Stimulated activated naive CD8-positive, alpha-beta T cell treated with anti-CD3 and anti-CD28 coated beads, Interleukin-15, amount 100 ng/mL, for 72 hours (primary cell): ENCODE measurements at regions not wholly inside any gene's neighbourhood (a gene's known extent, or its start where the extent isn't known, plus 50 kb on each side); places are given as distances from the start of the nearest gene placed in this dataset.

Source experiments
- ATAC-seq: fragments of 150-1000 bp; cut with Tn5 transposase; 2 replicates; pipeline ENCODE4 v1.10.0; 2021; ENCODE audit warnings: mild to moderate bottlenecking, moderate library complexity
- DNase-seq, 2 donors: peaks; one replicate each; pipeline ENCODE4 v3.0.0; 2021 to 2022
- H3K27ac Mint-ChIP-seq, 2 donors: one replicate each; pipeline ENCODE4 v1.8.0; 2022; ENCODE audit warnings: mild to moderate bottlenecking in 2 of 2, mixed read lengths in 2 of 2, moderate library complexity in 2 of 2
- H3K27me3 Mint-ChIP-seq: one replicate; pipeline ENCODE4 v1.8.0; 2022; ENCODE audit warnings: mixed read lengths
- H3K4me1 Mint-ChIP-seq: one replicate; pipeline ENCODE4 v1.8.0; 2022; ENCODE audit warnings: mild to moderate bottlenecking, mixed read lengths
- H3K4me3 Mint-ChIP-seq, 2 donors: one replicate each; pipeline ENCODE4 v1.8.0; 2022; ENCODE audit warnings: mild to moderate bottlenecking in 2 of 2, mixed read lengths in 2 of 2, moderate library complexity in 1 of 2
- H3K9me3 Mint-ChIP-seq, 2 donors: one replicate each; pipeline ENCODE4 v1.8.0; 2022; ENCODE audit warnings: mixed read lengths in 2 of 2

- Mint-ChIP-seq H3K27ac (no peak overlapping the region), H3K27me3 (peaks cover 5% of the 10 kb centered on the region), H3K9me3 (no peaks in the 10 kb centered on the region), H3K4me1 (peaks cover 6% of the 10 kb centered on the region), H3K4me3 (no peak overlapping the region)
- no peak for DNase-seq
- no peak for ATAC-seq
Measured at GRCh38 chr6:170053966-170054661, 236.8 kb downstream of the DLL1 start.

DNA sequence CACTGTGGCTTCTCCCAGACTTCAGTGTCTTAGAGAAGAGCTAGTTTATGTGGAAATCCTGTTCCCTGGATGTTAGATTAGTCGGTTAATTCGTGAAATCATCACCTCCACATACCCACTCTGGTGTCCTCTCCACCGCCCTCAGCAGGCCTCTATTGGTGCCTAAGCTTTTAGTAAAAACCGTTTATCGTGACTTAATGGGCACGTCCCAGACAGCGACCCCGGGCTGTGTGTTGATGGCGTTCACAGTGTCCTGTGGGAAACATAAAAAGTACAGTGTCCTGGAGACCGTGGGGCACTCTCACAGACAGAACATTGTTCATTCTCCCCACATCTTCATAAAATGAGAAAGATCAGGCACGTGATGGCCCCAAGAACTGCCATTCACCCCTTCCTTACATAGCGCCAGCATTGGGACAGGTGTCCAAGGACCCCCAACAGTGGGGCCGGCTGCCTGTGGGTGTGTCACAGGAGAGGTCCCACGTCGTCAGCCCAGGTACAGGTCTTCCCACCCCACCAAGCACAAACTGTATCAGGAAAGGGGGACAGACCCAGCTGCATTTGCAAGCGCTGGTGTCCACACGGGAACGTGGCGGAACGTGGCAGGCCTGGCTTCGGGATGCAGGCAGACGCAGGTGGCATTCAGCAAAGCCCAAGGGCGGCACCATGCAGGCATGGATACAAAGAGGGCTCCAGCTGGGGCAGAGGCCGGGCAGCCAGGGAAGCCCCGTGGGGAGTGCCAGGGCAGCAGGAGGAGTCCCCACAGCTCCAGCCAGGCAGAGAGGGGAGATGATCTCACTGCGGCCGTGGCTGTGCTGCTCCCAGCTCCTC, 237.7 kb downstream of the DLL1 start:
- no peak for DNase-seq
- Mint-ChIP-seq H3K9me3 (no peaks in the 10 kb centered on the region), H3K4me3 (no peak overlapping the region), H3K4me1 (peaks cover 6% of the 10 kb centered on the region), H3K27ac (peak overlapping the region in 1 of 2 donors; percentile 90), H3K27me3 (peaks cover 5% of the 10 kb centered on the region)
- ATAC-seq, result no peak

GRCh38 chr6:170051229-170052172, 239.4 kb downstream of the DLL1 start:
- Mint-ChIP-seq H3K27me3 (no peaks in the 10 kb centered on the region), H3K9me3 (no peaks in the 10 kb centered on the region), H3K4me3 (no peak overlapping the region), H3K27ac (no peak overlapping the region), H3K4me1 (no peaks in the 10 kb centered on the region)
- peak; percentile 20 for ATAC-seq
- DNase-seq, result no peak

GRCh38 chr6:170050591-170051041, 240.3 kb downstream of the DLL1 start:
- DNase-seq (no peak), ATAC-seq (no peak)
- no peaks in the 10 kb centered on the region for H3K4me1 Mint-ChIP-seq
- no peaks in the 10 kb centered on the region for H3K27me3 Mint-ChIP-seq
- no peak overlapping the region for H3K4me3 Mint-ChIP-seq
- no peak overlapping the region for H3K27ac Mint-ChIP-seq
- H3K9me3 Mint-ChIP-seq, result no peaks in the 10 kb centered on the region

DNA sequence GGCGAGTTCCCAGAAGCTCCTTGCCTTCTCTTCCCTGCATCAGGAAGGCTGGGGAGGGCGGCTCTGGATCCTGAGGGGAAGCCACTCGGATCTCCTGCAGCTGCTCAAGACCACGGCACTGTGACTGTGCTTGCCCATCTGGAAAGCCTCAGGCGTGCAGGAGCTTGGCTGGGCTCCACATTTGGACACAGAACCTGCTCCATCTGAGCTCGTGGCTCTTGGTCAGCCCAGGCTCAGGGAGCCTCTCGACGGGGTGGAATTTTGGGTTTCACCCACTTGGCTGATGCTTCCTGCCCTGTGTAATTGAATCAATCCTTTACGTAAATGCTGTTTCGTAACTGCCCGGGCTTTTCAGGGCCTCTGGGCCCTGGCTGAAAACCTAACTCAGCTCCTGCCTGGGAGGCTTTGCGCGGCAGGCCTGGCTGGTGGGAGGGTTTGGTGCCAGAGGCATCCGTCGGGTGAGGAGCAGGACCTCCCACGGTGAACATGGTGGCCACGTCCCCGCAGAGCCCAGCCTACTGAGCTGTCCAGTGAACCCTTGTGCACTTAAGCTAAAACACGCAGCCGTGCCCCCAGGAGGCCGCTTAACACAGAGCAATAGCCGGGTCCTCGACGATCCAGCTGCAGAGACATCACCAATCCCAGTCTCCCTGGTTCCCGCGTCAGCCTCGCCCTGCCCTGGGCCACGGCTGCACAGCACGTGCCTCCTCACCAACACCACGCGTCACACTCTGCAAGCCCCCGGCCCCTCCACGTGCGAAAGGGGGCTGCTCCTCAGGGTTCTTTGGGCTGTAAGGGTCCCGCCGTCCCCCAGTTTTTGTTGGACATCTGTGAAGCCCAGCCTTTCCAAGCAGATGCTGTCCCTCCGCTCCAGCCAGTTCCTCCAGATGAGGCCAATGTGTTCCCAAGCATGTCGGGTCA, 241.0 kb downstream of the DLL1 start:
- ATAC-seq (no peak), DNase-seq (no peak)
- no peaks in the 10 kb centered on the region for H3K27me3 Mint-ChIP-seq
- H3K4me3 Mint-ChIP-seq, result no peak overlapping the region
- no peak overlapping the region for H3K27ac Mint-ChIP-seq
- no peaks in the 10 kb centered on the region for H3K4me1 Mint-ChIP-seq
- no peaks in the 10 kb centered on the region for H3K9me3 Mint-ChIP-seq

DNA sequence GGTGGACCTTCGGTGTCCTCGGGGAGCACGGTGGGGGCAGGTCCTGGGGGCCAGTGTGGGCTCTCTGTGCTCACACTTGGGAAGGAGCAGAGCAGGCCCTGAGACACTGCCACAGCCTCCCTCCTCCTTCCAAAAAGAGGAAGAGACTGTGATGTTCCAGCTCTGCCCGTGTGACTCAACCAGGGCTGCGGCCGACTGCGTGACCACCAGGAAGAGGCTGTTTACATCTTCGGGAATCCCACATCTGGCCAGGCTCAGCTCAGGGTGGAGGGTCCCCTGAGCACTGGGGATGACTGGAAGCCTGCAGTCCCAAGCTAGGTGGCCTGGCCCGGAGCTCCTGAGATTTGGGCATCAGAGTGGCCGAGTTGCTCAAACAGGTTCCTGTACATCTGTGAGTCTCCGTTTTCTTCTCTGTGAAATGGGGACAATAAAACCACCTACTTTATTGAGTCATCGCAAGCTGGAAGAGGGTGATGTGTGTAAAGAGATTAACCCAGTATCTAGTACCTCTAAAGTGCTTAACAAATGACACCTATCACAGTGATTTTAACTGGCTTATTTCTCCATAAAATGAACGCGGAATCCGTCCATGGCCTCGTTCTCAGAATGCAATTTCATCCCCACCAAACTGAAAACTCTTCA, 242.1 kb downstream of the DLL1 start:
- Mint-ChIP-seq H3K4me3 (no peak overlapping the region), H3K27me3 (no peaks in the 10 kb centered on the region), H3K27ac (no peak overlapping the region), H3K4me1 (no peaks in the 10 kb centered on the region), H3K9me3 (no peaks in the 10 kb centered on the region)
- DNase-seq (no peak), ATAC-seq (no peak)

DNA sequence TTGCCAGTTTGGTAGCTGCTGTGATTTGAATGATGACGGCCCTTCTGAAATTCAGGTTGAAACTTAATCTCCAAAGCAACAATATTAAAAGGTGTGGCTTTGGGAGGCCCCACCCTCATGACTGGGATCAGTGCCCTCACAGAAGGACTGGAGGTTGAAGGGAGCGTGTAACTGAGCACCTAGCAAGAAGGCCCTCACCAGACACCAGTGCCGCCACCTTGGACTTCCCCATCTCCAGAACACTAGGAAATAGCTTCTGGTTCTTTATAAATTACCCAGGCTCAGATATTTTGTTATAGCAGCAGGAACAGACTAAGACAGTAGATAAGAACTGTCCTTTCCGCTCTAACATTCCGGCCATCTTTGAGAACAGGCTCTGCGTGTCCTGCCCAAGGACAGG, 243.1 kb downstream of the DLL1 start:
- Mint-ChIP-seq H3K4me3 (no peak overlapping the region), H3K4me1 (no peaks in the 10 kb centered on the region), H3K27ac (no peak overlapping the region), H3K9me3 (no peaks in the 10 kb centered on the region), H3K27me3 (no peaks in the 10 kb centered on the region)
- ATAC-seq (no peak), DNase-seq (no peak)

DNA sequence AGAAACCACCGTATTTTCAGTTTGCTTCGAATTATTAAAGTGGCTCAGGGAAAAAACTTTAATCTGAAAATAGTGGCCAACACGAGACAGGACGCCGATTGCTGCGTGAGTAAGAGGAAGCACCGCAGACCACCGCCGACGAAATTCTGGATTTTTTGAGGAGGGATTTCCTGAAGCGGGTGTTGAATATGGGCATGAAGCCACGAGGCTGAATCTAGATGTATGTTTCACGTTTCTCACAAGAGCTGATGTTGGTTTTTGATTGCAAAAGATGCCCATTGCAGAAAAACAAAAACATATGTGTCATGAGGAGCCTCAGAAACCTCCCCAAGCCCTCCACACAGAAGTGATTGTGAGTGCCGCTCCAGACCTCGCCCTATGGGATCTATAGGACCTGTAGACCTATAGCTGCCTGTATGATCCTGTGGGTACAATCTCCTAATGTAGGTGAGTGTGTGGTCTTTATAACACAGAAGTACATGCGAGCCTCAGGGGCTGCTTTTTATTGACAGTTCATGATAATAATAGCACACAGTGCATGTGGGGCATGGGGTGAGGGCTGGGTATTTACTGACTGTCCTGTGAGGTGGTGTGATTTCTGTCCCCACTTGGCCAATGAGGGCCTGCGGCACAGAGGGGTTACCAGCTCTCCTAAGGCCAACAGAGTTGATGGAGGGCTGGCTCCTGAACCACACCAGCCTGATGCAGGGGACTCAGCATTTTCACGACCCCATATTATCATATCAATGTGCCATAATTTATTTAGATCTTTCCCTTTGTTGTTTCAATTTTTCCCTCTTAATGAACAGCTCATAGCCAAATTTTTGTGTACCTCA, 243.9 kb downstream of the DLL1 start:
- Mint-ChIP-seq H3K4me3 (no peak overlapping the region), H3K27ac (no peak overlapping the region), H3K27me3 (peaks cover 3% of the 10 kb centered on the region), H3K9me3 (no peaks in the 10 kb centered on the region), H3K4me1 (no peaks in the 10 kb centered on the region)
- ATAC-seq (no peak), DNase-seq (no peak)

GRCh38 chr6:170045981-170046667, 244.8 kb downstream of the DLL1 start:
- no peaks in the 10 kb centered on the region for H3K9me3 Mint-ChIP-seq

DNA sequence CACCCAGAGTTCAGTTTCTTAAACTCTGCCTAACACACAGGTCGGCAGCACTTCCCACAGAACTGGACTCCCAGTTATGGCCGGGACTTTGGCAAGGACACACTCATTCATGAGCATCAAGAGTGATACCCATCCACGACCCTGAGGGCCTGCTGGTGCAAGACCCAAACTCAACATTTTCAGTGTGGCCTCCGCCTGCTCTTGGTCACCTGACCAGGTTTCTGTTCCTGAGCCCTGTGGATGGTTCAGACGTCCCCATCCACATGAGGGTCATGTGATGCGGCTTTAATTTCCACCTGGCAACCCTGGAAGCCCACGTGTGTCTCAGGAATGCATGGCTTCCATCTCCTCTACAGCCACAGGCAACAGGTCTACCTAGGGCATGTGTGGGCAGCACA, 245.3 kb downstream of the DLL1 start:
- Mint-ChIP-seq H3K4me1 (no peaks in the 10 kb centered on the region), H3K4me3 (no peak overlapping the region), H3K27me3 (peaks cover 13% of the 10 kb centered on the region), H3K9me3 (no peaks in the 10 kb centered on the region), H3K27ac (peak overlapping the region; percentile 12 to 46)
- ATAC-seq, result no peak
- no peak for DNase-seq

More at GRCh38 chr6:170045981-170046667, 244.8 kb downstream of the DLL1 start:
- no peak overlapping the region for H3K4me3 Mint-ChIP-seq
- no peaks in the 10 kb centered on the region for H3K4me1 Mint-ChIP-seq
- ATAC-seq (peak; percentile 70), DNase-seq (no peak)
- H3K27ac Mint-ChIP-seq, result peak overlapping the region in 1 of 2 donors; percentile 12
- H3K27me3 Mint-ChIP-seq, result peaks cover 12% of the 10 kb centered on the region

GRCh38 chr6:170044836-170045562, 245.9 kb downstream of the DLL1 start:
- H3K27ac Mint-ChIP-seq, result peak overlapping the region in 1 of 2 donors; percentile 38
- H3K27me3 Mint-ChIP-seq, result peaks cover 13% of the 10 kb centered on the region
- H3K4me1 Mint-ChIP-seq, result no peaks in the 10 kb centered on the region
- no peak overlapping the region for H3K4me3 Mint-ChIP-seq
- DNase-seq (no peak), ATAC-seq (no peak)
- no peaks in the 10 kb centered on the region for H3K9me3 Mint-ChIP-seq

GRCh38 chr6:170043881-170044790, 246.7 kb downstream of the DLL1 start:
- H3K9me3 Mint-ChIP-seq, result no peaks in the 10 kb centered on the region
- H3K27ac Mint-ChIP-seq, result no peak overlapping the region
- no peak overlapping the region for H3K4me3 Mint-ChIP-seq
- H3K27me3 Mint-ChIP-seq, result peaks cover 13% of the 10 kb centered on the region
- H3K4me1 Mint-ChIP-seq, result no peaks in the 10 kb centered on the region
- DNase-seq, result no peak
- no peak for ATAC-seq
